BJ (cell line): ENCODE measurements at regions not wholly inside any gene's neighbourhood (a gene's known extent, or its start where the extent isn't known, plus 50 kb on each side); places are given as distances from the start of the nearest gene placed in this dataset.

ENCODE experiments used
- CTCF ChIA-PET: fragments of 350-600 bp; formaldehyde crosslinking; extraction: SDS; loops from one replicate; lab custom pipeline; 2021; ENCODE audit warnings: antibody characterized with exemption, inconsistent platforms; lab: Yijun Ruan, JAX
- POLR2A ChIA-PET: fragments of 300-600 bp; sonication (Branson Sonifier 250); formaldehyde crosslinking; extraction: SDS; loops from one replicate; lab custom pipeline; 2021; ENCODE audit warnings: antibody characterized with exemption; lab: Charles Lee
- DNase-seq: peaks from one replicate; pipeline ENCODE4 v3.0.0-alpha.2; 2011; ENCODE audit warnings: low read depth
- H3K27me3 ChIP-seq: 2 replicates; pipeline ENCODE4 v1.6.0; 2011; ENCODE audit warnings: low read length; ENCODE audit not compliant: control insufficient read depth, insufficient read depth
- H3K36me3 ChIP-seq: 2 replicates; pipeline ENCODE4 v1.5.1; 2011; ENCODE audit warnings: low read length; ENCODE audit not compliant: control insufficient read depth, insufficient read depth
- H3K4me3 ChIP-seq: 2 replicates; pipeline ENCODE4 v1.5.1; 2011; ENCODE audit warnings: low read depth, mild to moderate bottlenecking, control low read depth, low read length
- TF ChIP-seq, protein P1 (sequence below): IDR thresholded peaks from 2 replicates; pipeline ENCODE4 v1.5.1; 2011; ENCODE audit warnings: low read depth, mild to moderate bottlenecking, control low read depth, inconsistent platforms, low read length, moderate library complexity; ENCODE audit not compliant: insufficient read depth

DNA sequence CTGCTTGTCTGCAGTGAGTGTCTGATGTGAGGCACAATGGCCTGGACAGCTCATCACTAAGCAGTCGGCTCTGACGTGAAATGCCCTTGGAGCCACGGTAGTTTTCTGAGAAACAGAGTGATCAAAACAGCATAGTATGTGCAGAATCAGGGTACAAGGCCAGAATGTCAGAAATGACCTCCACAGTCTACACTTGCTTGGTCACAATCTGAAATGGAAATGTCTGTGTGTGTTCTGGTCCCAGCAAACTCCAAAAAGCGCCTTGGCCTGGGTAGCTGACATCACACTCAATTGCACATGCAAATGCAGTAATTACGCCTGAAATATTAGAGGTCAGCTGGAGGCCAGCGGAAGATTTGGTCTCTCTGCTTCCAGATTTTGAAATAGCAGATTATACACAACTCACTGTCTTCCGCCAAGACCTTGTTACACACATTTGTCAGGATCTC lies 95.4 kb downstream of the CTAGE1 start:
- ChIA-PET CTCF (interaction anchor here (1.0 kb wide), 1 partner anchor 248 kb away, joined by 3 read pairs; no protein-coding TSS in a partner anchor), POLR2A (no interaction called here)
- Histone ChIP-seq H3K4me3 (no peak overlapping the region), H3K27me3 (peaks cover 10% of the 10 kb centered on the region), H3K36me3 (no peaks in the 10 kb centered on the region)
- DNase-seq = no peak
- TF ChIP-seq, protein P1, sequence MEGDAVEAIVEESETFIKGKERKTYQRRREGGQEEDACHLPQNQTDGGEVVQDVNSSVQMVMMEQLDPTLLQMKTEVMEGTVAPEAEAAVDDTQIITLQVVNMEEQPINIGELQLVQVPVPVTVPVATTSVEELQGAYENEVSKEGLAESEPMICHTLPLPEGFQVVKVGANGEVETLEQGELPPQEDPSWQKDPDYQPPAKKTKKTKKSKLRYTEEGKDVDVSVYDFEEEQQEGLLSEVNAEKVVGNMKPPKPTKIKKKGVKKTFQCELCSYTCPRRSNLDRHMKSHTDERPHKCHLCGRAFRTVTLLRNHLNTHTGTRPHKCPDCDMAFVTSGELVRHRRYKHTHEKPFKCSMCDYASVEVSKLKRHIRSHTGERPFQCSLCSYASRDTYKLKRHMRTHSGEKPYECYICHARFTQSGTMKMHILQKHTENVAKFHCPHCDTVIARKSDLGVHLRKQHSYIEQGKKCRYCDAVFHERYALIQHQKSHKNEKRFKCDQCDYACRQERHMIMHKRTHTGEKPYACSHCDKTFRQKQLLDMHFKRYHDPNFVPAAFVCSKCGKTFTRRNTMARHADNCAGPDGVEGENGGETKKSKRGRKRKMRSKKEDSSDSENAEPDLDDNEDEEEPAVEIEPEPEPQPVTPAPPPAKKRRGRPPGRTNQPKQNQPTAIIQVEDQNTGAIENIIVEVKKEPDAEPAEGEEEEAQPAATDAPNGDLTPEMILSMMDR = no peak

DNA sequence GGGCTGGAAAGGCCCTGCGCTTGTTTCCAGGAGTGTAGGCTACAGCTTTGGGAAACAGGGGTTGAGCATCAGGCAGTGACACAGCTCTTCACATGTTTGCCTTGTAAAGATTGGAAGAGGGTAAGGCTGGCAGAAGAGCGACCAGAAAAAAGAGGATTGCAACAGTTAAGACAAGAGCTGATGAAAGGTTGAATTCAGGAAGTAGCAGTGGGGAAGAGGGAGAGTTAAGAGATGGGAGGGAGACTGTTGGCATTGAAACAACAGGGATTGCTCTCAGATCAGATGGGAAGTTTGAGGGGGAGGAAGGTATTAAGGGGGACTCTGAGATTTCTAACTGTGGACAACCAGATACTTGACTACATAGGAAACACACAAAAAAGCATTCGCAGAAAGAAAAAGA lies 96.9 kb downstream of the CTAGE1 start:
- ChIA-PET POLR2A (no interaction called here), CTCF (interaction anchor here (1.0 kb wide), 1 partner anchor 10 kb away, joined by 3 read pairs; no protein-coding TSS in a partner anchor)
- Histone ChIP-seq H3K27me3 (peaks cover 10% of the 10 kb centered on the region), H3K4me3 (no peak overlapping the region), H3K36me3 (no peaks in the 10 kb centered on the region)
- no peak for DNase-seq
- TF ChIP-seq, protein P1 = no peak

DNA sequence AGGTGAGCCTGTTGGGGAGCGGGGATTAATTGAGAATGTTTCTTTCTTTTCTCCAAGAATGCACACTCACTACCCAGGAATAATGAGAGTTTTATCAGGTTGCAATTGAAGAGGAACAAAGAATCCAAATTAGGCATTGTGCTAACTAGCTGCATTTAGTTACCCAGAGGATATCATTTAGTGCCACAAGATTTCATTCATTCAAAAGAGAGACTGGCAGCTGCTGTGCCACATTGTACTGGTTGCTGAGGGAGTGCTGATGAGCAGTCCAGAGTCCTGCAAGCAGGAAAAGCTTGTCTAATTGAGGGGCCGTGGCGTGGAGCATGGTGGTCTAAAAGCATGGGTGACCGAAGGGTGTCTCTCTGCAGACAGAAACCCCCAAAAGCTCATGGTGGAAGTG lies 97.6 kb downstream of the CTAGE1 start:
- TF ChIP-seq, protein P1 = no peak
- H3K36me3 ChIP-seq = no peaks in the 10 kb centered on the region
- DNase-seq = no peak
- no peak overlapping the region for H3K4me3 ChIP-seq
- POLR2A ChIA-PET = no interaction called here
- H3K27me3 ChIP-seq = peaks cover 10% of the 10 kb centered on the region
- CTCF ChIA-PET = interaction anchor here (1.0 kb wide), 1 partner anchor 10 kb away, joined by 3 read pairs; no protein-coding TSS in a partner anchor

DNA sequence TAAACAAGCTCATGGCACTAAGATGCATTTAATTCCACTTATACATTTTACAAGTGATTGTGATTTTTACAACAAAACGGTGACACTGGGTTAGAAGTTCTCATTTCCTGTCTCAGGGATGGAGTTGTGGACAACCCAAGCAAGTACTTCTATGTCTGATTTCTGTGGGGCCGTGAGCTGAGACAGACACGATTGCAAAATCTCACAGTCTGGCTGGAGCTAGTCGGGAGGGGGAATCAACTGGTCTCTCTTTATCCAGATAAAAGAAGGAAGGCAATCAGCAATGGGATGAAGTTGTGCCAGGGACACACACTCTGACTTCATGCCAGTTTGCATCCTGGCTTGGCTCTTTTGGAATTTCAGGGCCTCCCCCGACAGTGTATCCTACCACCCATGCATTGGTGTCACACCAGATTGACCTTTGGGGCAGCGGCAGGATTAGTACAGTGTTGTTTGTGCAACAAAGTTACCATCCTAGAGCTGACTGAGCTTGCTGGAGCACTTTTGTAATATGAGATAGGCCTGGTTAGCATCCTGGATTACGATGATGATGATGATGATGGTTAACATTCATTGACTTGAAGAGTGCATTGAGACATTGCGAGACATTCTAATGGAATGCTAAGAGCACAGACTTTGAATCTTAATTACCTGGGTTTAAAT lies 98.8 kb downstream of the CTAGE1 start:
- Histone ChIP-seq H3K27me3 (peaks cover 7% of the 10 kb centered on the region), H3K36me3 (no peaks in the 10 kb centered on the region), H3K4me3 (no peak overlapping the region)
- TF ChIP-seq, protein P1 = no peak
- DNase-seq = no peak
- CTCF ChIA-PET = interaction anchor here (0.5 kb wide), 1 partner anchor 71 kb away, joined by 3 read pairs; no protein-coding TSS in a partner anchor
- POLR2A ChIA-PET = interaction anchor here (0.6 kb wide), 2 partner anchors 211 to 1154 kb away, joined by 3 read pairs; no protein-coding TSS in a partner anchor

DNA sequence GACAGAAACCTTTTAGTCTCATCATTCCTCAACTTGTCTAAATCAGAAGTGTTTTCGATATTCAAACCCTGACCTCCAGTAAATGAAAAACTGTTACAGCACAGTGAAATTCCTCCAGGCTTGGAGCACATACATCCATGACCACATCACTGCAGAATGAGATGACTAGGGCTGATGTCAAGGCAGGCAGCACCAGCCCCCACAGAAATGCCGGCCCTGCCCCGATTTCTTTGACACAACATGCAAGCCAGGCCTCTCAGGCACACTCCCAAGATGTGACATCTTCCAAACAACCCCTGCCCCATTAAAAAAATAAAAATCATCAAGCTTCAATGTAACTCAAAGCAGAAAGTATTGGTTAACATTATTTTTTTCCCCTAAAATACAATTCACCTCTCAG lies 103.3 kb downstream of the CTAGE1 start:
- peak; percentile 37 for DNase-seq
- Histone ChIP-seq H3K27me3 (peaks cover 1% of the 10 kb centered on the region; the same call in 1 of the 2 replicates), H3K4me3 (no peak overlapping the region), H3K36me3 (no peaks in the 10 kb centered on the region)
- CTCF ChIA-PET = no interaction called here
- TF ChIP-seq, protein P1 = no peak
- POLR2A ChIA-PET = no interaction called here
